Activated T-cell treated with anti-CD3 and anti-CD28 coated beads, Interleukin-2, amount 50 U/mL, for 48 hours (primary cell): ENCODE measurements at regions not wholly inside any gene's neighbourhood (a gene's known extent, or its start where the extent isn't known, plus 50 kb on each side); places are given as distances from the start of the nearest gene placed in this dataset.

Source experiments
- DNase-seq, 2 experiments: peaks; one replicate each; pipeline ENCODE4 v3.0.0-alpha.2; 2020

DNA sequence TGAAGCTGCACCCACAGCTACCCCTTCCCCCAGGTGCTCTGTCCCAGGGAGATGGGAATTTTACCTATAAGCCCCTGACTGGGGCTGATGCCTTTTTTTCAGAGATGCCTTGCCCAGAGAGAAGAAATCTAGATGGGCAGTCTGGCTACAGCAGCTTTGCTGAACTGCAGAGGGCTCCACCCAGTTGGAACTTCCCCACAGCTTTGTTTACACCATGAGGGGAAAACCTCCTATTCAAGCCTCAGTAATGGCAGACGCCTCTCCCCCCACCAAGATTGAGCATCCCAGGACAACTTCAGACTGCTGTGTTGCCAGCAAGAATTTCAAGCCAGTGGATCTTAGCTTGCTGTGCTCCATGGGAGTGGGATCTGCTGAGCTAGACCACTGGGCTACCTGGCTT lies 122.6 kb upstream of the MOCS1 start:
- DNase-seq: no peak

DNA sequence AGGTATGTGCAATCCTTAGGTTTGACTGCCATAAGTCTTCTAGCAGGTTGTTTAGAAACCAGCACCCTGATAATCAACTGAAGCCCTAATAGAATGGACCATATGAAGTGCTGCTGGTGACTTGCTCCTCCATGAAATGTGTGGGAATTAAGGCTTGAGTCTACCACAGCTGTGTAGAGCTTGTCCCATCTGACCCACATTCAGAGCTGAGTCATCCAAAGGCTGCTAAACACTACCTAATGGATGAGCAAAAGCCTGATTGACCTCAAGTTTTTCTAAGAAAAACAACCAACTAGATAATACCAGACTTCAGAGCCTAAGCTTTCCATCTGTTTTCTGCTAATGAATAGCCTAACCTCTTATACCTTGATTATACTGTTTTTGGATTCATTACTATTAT lies 120.3 kb upstream of the MOCS1 start:
- DNase-seq: no peak

DNA sequence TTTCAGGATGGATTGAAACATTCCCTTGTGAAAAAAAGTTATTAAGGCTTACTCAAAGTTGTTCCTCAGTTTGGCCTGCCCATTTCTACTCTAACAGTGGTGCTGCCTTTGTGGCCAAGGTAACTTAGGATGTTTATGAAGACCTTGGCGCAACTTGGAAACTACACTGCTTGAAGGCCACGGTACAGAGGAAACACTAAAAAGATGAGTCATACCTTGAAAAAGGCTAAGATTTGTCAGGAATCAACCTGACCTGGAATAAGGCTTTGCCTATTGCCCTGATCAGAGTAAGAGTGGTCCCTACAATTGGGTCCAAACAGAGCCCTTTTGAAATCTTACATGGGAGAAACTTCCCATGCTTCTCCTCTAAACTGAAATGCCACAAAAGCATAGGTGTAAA lies 119.9 kb upstream of the MOCS1 start:
- DNase-seq: no peak

DNA sequence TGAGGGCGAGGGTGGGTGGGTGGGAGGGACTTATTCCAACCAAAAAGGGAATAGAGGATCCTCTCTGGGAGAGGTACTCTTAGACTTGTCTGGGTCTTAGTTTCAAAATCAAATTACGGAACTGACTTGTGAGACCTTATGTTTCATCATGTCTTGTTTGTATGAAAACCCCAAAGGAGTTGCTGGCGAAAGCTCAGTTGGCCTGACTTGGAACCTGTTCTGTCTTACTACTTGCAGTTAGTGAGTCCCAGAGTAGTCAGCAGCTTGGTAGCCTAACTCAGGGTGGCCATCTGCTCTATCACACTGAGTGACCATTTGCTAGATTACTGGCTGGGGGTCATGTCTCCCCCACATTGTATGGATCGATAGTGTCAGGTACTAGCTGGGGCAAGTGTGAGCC lies 114.9 kb upstream of the MOCS1 start:
- DNase-seq: no peak

DNA sequence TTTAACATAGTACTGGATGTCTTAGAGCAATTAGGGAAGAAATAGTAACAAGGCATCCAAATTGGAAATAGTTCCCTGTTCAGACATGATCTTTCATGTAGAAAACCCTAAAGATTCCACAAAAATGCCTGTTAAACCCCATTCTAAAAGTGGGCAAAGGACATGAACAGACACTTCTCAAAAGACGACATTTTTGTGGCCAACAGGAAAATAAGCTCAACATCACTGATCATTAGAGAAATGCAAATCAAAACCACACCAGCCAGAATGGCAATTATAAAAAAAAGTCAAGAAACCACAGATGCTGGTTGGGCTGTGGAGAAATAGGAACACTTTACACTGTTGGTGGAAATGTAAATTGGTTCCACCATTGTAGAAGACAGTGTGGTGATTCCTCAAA lies 109.9 kb upstream of the MOCS1 start:
- DNase-seq: no peak

DNA sequence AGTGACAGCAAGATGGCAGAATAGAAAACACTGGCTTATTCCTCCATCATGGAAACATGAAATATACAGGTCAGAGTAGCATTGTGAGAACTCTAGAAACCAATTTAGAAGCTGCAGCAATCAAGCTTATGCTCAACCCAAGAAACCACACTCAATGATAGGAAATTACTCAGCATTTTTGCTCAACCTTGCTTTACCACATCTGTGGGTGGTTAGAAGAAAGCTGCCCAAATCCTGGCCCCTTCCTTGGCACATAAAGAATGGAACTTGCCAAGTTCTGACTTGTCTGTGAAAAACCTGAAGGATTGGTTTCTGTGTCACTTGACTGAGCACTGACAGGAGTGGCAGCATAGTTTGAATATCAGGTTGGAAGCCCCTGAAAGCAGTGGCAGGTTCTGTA lies 108.0 kb upstream of the MOCS1 start:
- no peak for DNase-seq

DNA sequence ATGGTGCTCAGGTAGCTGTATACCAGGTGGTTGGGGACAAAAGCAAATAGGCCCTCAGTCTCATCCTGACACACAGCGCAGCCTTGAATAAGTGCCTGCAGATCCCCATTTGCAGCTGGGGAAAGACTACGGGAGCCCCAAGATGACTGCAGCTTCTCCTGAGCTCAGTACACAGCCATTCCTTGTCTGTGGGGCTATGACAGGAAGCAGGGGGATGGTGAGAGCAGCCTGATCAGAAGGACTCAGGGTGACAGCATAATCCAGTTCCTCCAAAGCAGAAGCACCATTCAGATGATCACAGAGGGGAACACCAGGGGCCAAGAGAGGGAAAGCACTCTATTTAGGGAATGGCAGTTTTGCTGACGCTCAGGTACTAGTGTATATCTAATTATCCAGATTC lies 104.8 kb upstream of the MOCS1 start:
- DNase-seq: no peak

DNA sequence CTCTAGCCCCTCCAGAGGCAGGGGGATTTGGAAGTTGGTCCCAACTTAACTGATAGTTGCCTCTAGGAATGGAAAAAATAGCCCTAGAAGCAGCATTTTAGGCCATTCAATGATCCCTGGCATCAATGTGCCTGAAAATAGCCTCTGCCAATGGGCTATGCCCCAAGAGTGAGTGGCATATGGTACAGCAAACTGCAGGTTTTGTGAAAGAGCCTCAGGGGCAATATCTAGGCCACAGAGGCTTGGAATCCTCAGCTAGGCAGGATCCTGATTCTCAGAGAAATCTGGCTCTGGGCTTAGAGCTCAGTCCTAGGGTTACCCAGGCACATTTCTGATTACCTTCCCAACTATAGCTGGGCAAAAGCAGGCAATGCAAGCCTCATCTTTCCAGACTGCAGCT lies 104.4 kb upstream of the MOCS1 start:
- DNase-seq: no peak

DNA sequence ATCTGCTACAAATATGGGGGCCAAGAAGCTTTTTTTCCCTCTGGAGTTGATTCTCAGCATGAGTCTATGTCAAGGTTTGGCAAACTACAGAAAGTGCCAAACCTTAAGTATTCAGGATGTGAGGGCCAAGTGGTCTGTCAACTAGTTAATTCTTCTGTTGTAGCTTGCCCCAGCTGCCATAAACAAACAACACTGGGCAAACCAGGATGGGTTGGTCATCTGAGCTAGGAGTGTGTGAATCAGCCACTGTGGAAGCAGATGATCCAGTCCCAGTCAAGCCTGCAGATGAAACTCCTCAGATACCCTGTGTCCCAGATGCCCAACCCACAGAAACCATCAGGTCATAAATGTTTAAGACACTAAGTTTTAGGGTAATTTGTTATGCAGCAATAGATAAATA lies 103.0 kb upstream of the MOCS1 start:
- no peak for DNase-seq

DNA sequence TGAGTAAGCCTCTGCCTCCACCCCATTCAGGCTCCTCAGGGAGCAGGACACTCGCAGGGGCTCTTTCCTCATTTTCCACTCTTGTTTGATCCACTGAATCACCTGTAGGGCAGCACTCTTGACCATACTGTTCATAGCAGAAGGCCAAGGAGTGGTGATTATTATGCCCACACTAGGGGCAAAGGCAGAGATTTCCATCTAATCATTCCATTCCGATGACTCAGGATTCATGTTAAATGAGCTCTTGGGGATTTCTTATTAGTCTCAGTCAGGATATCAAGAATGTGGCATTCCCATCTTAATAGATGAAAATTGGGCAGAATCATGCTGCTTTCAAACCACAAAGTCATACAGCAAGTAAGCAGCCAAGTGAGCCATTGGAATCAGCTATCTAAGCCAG lies 101.9 kb upstream of the MOCS1 start:
- DNase-seq: no peak

DNA sequence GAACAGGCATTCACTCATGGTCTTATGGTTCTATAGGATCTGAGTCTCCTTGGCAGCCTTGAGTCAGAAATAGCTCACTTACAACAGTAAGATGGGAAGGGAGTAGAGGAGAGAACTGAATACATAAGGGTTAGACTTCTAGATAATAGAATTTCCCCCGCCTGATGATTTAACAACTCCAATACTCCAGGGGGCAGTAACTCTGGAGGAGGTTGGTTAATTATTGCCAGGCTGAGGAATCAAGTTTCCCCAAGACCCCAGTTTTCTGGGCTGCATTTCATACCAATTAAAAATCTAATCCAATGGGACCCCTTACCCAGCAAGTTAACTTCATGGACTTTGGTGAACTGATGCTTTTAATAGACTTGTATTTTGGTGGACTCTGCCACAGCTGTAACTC lies 94.2 kb upstream of the MOCS1 start:
- no peak for DNase-seq

DNA sequence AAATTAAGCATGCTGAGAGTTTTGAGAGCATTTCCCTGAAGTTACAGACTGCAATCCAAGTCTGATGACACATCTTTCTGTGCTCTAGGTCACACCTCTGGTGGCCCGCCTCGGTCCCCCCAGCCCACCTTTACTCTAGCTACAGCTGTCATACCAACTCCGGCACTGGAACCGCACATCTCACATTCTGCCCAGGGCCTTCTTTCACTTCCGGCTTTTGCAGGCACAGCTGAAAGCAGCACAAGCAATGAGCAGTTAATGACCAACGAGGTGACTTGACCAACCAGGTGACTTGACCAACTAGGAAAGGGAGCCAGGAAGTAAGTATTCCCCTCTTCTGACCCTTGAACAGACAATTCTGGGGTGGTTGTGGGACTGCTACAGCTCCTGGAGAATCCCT lies 88.6 kb upstream of the MOCS1 start:
- no peak for DNase-seq

DNA sequence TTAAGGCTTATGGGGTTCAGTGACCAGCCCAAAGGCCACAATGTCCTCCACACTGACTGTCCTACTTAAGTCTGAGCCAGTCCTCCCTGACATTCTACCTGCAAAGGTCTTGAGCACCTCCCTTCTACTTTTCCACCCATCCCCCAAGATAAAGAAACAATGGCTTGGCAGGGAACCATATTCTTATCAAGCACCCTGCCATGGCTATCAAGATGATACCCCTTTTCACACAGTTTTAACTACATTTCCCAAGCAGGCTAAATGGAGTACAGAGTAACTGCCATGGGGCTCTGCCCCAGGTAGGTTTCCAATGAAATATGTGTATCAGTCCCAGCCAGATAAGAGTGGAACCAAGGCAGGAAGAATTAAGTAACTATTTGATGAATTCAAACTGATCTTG lies 85.9 kb upstream of the MOCS1 start:
- DNase-seq: no peak

DNA sequence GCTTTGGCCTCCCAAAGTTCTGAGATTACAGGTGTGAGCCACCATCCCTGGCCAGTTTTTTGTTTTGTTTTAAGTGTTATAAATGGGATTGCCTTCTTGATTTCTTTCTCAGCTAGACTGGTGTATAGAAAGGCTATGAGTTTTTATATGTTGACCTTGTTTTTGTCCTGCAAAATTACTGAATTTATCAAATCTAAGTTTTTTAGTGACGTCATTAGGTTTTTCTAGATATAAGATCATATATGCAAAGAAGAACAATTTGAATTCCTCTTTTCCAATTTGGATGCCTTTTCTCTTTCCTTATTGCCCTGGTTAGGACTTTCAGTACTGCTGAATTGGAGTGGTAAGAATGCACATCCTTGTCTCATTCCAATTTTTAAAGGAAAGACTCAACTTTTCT lies 81.3 kb upstream of the MOCS1 start:
- DNase-seq: no peak

DNA sequence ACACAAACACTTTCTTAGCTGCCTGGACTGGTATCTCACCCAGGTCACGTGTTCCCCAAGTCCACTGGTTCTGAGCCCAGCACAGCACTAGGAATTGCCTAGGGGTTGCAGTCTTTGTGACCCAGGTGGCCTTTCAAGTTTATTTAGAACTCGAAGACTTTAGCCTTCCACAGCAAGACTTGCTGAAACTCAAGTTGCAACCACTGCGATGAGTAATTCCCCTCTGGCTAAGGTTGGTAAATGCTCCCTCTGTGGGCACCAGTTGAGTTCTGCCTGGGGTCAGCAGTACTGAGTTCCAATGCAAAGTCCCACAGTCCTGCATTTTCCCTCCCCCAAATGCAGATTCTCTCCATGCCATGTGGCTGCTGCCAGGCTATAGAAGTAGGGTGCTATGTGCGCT lies 77.6 kb upstream of the MOCS1 start:
- DNase-seq: no peak

DNA sequence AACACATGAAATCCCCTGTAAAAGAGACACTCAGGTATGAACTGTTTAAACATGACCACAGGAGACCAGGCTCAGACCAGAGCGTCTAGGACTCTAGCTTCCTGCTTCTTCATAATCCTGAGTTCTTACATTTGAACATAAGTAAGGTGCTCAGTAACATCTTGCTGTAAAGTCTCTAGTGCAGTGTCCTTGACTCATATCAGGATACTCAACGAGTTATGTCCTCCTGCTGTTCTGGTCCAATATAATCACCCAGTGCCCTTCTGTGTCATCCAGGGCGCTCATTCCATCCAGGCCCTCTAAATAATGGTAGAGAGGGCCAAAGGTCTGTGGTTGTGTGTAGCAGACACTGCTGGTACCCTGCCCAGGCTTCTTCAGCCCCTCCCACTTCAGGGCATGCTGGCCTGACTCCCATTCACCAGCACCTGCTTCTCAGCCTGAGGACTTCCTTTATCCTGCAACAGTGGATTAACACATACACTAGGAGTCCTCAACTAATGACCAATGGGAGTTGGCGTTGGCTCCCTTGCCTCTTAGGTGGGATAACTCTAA lies 66.8 kb upstream of the MOCS1 start:
- DNase-seq: no peak

DNA sequence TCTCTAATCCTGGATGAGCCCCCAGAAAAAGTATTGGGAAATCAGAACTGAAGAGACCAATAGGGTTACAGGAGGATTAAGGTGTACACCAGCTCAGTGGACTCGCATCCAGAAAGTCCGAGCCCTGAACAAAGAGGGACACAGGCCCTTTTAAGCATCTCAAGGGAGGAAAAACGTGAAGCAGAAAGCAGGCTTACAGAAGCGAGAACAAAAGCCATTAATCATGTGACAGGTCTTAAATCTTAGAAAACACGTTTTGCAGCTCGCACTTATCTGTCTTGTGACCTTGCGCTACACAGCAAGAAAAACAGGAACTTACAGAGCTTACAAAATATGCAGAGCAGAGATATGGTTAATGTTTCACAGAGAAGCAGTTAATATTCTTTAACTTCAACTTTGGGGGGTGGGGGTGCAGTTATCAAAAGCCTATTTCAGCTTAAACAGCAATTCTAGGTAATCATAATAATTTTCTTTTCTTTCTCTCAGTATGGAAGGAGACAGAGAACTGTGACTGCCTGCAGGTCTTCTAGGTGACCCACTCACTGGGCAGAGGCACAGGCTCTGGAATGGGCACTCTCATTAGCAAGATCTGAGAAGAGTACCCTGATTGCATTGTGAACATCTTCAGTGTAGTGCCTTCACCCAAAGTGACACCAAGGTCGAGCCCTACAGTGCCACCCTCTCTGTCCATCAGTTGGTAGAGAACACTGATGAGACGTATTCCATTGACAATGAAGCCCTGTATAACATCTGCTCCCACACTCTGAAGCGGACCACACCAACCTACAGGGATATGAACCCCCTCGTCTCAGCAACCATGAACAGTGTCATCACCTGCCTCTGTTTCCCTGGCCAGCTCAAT lies 65.0 kb upstream of the MOCS1 start:
- no peak for DNase-seq

DNA sequence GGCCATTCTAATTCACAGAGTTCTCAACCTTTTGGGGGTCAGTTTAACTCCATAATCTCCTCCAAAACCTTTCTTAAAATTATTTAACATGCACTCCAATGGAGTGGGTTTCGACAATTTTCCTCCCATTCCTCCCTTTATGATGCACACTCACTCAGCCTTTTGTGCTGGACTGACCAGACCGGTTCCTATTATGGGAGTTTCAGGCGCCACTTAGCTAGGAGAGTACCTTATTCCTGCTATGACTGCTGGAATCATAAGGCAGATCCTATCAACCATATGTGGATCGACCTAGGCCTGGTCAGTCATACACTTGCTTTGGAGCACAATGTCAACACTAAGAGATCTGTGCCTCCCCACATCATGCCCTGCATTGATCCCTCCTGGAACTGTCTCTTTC lies 63.9 kb upstream of the MOCS1 start:
- DNase-seq: no peak

DNA sequence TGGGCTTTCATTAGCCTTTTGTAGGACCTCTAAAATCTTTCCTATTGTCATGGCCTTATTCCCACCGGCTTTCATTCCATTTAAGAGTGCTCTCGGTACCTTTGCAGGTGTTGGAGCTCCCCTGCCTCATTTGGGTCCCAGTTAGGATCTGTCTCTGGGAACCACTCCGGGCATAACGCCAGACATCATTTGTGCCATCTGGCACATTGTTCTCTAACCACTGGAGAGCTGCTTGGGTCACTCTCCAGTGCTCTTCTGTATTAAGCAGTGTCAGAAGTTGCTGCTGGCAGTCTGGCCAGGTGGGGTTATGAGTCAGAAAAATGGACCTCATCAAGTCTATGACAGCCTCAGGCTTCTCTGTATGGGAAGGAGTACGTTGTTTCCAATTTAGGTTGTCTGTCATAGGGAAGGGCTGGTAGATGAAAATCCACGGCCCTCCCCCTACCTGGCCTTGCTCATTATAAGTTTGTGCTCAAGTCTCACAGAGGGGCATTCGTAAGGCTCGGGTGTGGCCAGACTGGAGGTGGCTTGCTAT lies 62.9 kb upstream of the MOCS1 start:
- no peak for DNase-seq

DNA sequence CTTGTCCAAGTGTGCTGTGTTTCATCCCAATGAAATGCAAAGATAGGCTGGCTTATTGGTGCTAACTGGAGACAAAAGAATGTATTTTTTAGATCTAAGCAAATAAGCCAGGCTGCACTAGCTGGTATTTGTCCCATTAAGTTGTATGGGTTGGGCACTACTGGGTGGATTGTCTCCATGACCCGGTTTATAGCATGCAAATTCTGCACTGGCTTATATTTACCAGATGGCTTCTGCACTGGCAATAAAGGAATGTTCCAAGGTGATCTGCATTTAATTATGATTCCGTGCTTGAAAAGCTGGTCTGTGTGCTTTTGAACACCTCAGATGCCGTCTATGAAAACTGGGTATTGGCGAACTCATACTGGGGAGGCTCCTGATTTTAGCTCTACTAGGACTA lies 61.4 kb upstream of the MOCS1 start:
- DNase-seq: no peak

DNA sequence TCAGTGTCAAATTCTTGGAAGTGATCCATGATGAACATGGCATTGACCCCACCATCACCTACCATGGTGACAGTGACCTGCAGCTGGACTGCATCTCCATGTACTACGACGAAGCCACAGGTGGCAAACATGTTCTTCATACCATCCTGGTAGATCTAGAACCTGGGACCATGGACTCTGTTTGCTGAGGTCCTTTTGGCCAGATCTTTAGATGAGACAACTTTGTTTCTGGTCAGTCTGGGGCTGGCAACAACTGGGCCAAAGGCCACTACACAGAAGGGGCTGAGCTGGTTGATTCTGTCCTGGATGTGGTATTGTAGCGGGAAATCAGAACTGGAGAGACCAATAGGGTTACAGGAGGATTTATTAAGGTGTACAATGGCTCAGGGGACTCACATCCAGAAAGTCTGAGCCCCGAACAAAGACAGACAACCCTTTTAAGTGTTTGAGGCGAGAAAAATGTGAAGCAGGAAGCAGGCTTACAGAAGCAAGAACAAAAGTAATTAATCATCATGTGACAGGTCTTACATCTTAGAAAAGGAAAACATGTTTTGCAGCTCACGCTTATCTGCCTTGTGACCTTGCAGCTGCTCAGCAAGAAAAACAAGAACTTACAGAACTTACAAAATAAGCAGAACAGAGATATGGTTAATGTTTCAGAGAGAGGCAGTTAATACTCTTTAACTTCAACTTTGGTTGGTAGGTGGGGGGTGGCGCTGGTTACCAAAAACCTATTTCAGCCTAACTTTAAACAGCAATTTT lies 58.8 kb upstream of the MOCS1 start:
- no peak for DNase-seq
